AG04449 (cell line): ENCODE measurements at regions not wholly inside any gene's neighbourhood (a gene's known extent, or its start where the extent isn't known, plus 50 kb on each side); places are given as distances from the start of the nearest gene placed in this dataset.

Experiments
- CTCF ChIA-PET: fragments of 350-600 bp; formaldehyde crosslinking; extraction: SDS; loops from one replicate; lab custom pipeline; 2021; ENCODE audit warnings: antibody characterized with exemption; lab: Yijun Ruan, JAX
- POLR2A ChIA-PET: fragments of 400-600, 350-600 bp; formaldehyde crosslinking; extraction: SDS; loops from one replicate; lab custom pipeline; 2020; ENCODE audit warnings: antibody characterized with exemption, inconsistent platforms; lab: Yijun Ruan, JAX
- DNase-seq: peaks from one replicate; pipeline ENCODE4 v3.0.0-alpha.2; 2010; ENCODE audit warnings: low read depth, low spot score
- H3K4me3 ChIP-seq: 2 replicates; pipeline ENCODE4 v1.5.1; 2011; ENCODE audit warnings: low read depth, mild to moderate bottlenecking, control low read depth, low read length
- CTCF ChIP-seq: IDR thresholded peaks from one replicate; pipeline ENCODE4 v1.5.1; 2011; ENCODE audit warnings: mild to moderate bottlenecking, moderate library complexity, low read length, control low read depth, inconsistent platforms; ENCODE audit not compliant: insufficient read depth; ENCODE audit errors: missing control alignments

GRCh38 chr2:12498286-12498685, 218.4 kb upstream of the TRIB2 start:
- no peak for DNase-seq
- no peak for TF ChIP-seq CTCF
- CTCF ChIA-PET = interaction anchor here (1.5 kb wide), 1 partner anchor 11 kb away, joined by 4 read pairs; no protein-coding TSS in a partner anchor
- POLR2A ChIA-PET = no interaction called here
- H3K4me3 ChIP-seq = no peak overlapping the region

GRCh38 chr2:12498704-12499103, 218.0 kb upstream of the TRIB2 start:
- POLR2A ChIA-PET = no interaction called here
- DNase-seq = no peak
- CTCF ChIA-PET = interaction anchor here (1.5 kb wide), 1 partner anchor 11 kb away, joined by 4 read pairs; no protein-coding TSS in a partner anchor
- no peak for TF ChIP-seq CTCF
- H3K4me3 ChIP-seq = no peak overlapping the region

- H3K4me3 ChIP-seq = no peak overlapping the region
- POLR2A ChIA-PET = interaction anchor here (0.9 kb wide), 1 partner anchor 34 kb away, joined by 4 read pairs; no protein-coding TSS in a partner anchor
- no peak for DNase-seq
- CTCF ChIA-PET = interaction anchor here (1.1 kb wide), 1 partner anchor 9 kb away, joined by 3 read pairs; no protein-coding TSS in a partner anchor
- TF ChIP-seq CTCF = no peak
Observed at GRCh38 chr2:12500899-12501298, 215.8 kb upstream of the TRIB2 start.

GRCh38 chr2:12501469-12502158, 215.1 kb upstream of the TRIB2 start:
- TF ChIP-seq CTCF = no peak
- POLR2A ChIA-PET = interaction anchor here (0.9 kb wide), 1 partner anchor 33 kb away, joined by 4 read pairs; no protein-coding TSS in a partner anchor
- CTCF ChIA-PET = interaction anchor here (1.1 kb wide), 1 partner anchor 10 kb away, joined by 3 read pairs; no protein-coding TSS in a partner anchor
- no peak for DNase-seq
- H3K4me3 ChIP-seq = no peak overlapping the region

- TF ChIP-seq CTCF = no peak
- DNase-seq = peak; percentile 37
- H3K4me3 ChIP-seq = no peak overlapping the region
- ChIA-PET CTCF (no interaction called here), POLR2A (no interaction called here)
Observed at GRCh38 chr2:12502759-12503158, 214.0 kb upstream of the TRIB2 start.

- no peak overlapping the region for H3K4me3 ChIP-seq
- ChIA-PET CTCF (interaction anchor here (0.8 to 1.5 kb wide), 2 partner anchors 503 to 640 kb away, joined by 3 read pairs; no protein-coding TSS in a partner anchor), POLR2A (no interaction called here)
- DNase-seq = no peak
- no peak for TF ChIP-seq CTCF
Observed at GRCh38 chr2:12504443-12504842, 212.3 kb upstream of the TRIB2 start.
